SK-N-SH treated with all-trans-retinoic acid at 6 μM for 48 hours (cell line): ENCODE measurements at regions not wholly inside any gene's neighbourhood (a gene's known extent, or its start where the extent isn't known, plus 50 kb on each side); places are given as distances from the start of the nearest gene placed in this dataset.

ENCODE experiments used
- ATAC-seq: fragments of 200-7000 bp; cut with Tn5 transposase; 3 replicates; pipeline ENCODE4 v1.9.1; 2020; ENCODE audit warnings: mild to moderate bottlenecking, moderate library complexity
- ARNTL ChIP-seq: fragments of 450-650 bp; formaldehyde crosslinking; IDR thresholded peaks from 2 replicates; pipeline ENCODE4 v1.5.0; 2020; ENCODE audit warnings: low read depth, mild to moderate bottlenecking, moderate library complexity, borderline replicate concordance
- BACH2 ChIP-seq: fragments of 250-450 bp; sonication (Bioruptor Pico); IDR thresholded peaks from 2 replicates; pipeline ENCODE4 v1.9.0; 2021; ENCODE audit warnings: mild to moderate bottlenecking, borderline replicate concordance
- CSDC2 ChIP-seq: fragments of 250-450 bp; sonication (Bioruptor Pico); IDR thresholded peaks from 2 replicates; pipeline ENCODE4 v1.5.0; 2020; ENCODE audit warnings: mild to moderate bottlenecking, moderate library complexity
- CSRNP3 ChIP-seq: fragments of 250-450 bp; sonication (Bioruptor Pico); IDR thresholded peaks from 2 replicates; pipeline ENCODE4 v1.5.1; 2021; ENCODE audit warnings: mild to moderate bottlenecking, moderate library complexity
- ESRRG ChIP-seq: fragments of 250-450 bp; sonication (Bioruptor Pico); IDR thresholded peaks from 2 replicates; pipeline ENCODE4 v1.6.1; 2021; ENCODE audit warnings: mild to moderate bottlenecking
- GLIS3 ChIP-seq: fragments of 250-450 bp; sonication (Bioruptor Pico); IDR thresholded peaks from 2 replicates; pipeline ENCODE4 v1.5.0; 2020; ENCODE audit warnings: mild to moderate bottlenecking, moderate library complexity
- ISL1 ChIP-seq: fragments of 250-450 bp; sonication (Bioruptor Pico); IDR thresholded peaks from 2 replicates; pipeline ENCODE4 v2.1.2; 2022; ENCODE audit warnings: mild to moderate bottlenecking, moderate library complexity
- OSR1 ChIP-seq: fragments of 250-450 bp; sonication (Bioruptor Pico); IDR thresholded peaks from 2 replicates; pipeline ENCODE4 v1.8.0; 2022; ENCODE audit warnings: moderate library complexity, mild to moderate bottlenecking, inconsistent platforms
- PATZ1 ChIP-seq: fragments of 250-450 bp; sonication (Bioruptor Pico); IDR thresholded peaks from 2 replicates; pipeline ENCODE4 v1.8.0; 2020; ENCODE audit warnings: mild to moderate bottlenecking, moderate library complexity, borderline replicate concordance
- PPARA ChIP-seq: fragments of 250-450 bp; sonication (Bioruptor Pico); IDR thresholded peaks from 2 replicates; pipeline ENCODE4 v1.5.0; 2020; ENCODE audit warnings: mild to moderate bottlenecking, borderline replicate concordance
- RARB ChIP-seq: fragments of 250-450 bp; sonication (Bioruptor Pico); IDR thresholded peaks from 2 replicates; pipeline ENCODE4 v1.8.0; 2021; ENCODE audit warnings: mild to moderate bottlenecking, moderate library complexity
- SNAI2 ChIP-seq: fragments of 250-450 bp; sonication (Bioruptor Pico); IDR thresholded peaks from 2 replicates; pipeline ENCODE4 v1.5.0; 2020; ENCODE audit warnings: mild to moderate bottlenecking, moderate library complexity
- TCF4 ChIP-seq: fragments of 250-450 bp; sonication (Bioruptor Pico); IDR thresholded peaks from 2 replicates; pipeline ENCODE4 v1.8.0; 2021; ENCODE audit warnings: mild to moderate bottlenecking, moderate library complexity, borderline replicate concordance
- ZC3H10 ChIP-seq: fragments of 250-450 bp; sonication (Bioruptor Pico); IDR thresholded peaks from 2 replicates; pipeline ENCODE4 v1.5.1; 2021; ENCODE audit warnings: mild to moderate bottlenecking, moderate library complexity
- ZFP3 ChIP-seq: fragments of 250-450 bp; sonication (Bioruptor Pico); IDR thresholded peaks from 2 replicates; pipeline ENCODE4 v1.5.0; 2020; ENCODE audit warnings: mild to moderate bottlenecking, moderate library complexity
- ZFP30 ChIP-seq: fragments of 450-650 bp; formaldehyde crosslinking; IDR thresholded peaks from 2 replicates; pipeline ENCODE4 v1.5.0; 2022; ENCODE audit warnings: mild to moderate bottlenecking, moderate library complexity
- ZNF565 ChIP-seq: fragments of 450-650 bp; formaldehyde crosslinking; conservative IDR thresholded peaks from 2 replicates; pipeline ENCODE4 v1.5.0; 2020; ENCODE audit warnings: low read depth, mild to moderate bottlenecking, moderate library complexity
- ZNF70 ChIP-seq: fragments of 450-650 bp; formaldehyde crosslinking; IDR thresholded peaks from 2 replicates; pipeline ENCODE4 v1.5.0; 2020; ENCODE audit warnings: mild to moderate bottlenecking, moderate library complexity
- ZNF8 ChIP-seq: fragments of 450-650 bp; formaldehyde crosslinking; IDR thresholded peaks from 2 replicates; pipeline ENCODE4 v1.5.0; 2020; ENCODE audit warnings: mild to moderate bottlenecking, moderate library complexity
- TF ChIP-seq, protein P1 (sequence below): fragments of 250-450 bp; sonication (Bioruptor Pico); IDR thresholded peaks from 2 replicates; pipeline ENCODE4 v1.5.1; 2020; ENCODE audit warnings: low read depth, mild to moderate bottlenecking, moderate library complexity
- TF ChIP-seq, protein P2 (sequence below): fragments of 250-450 bp; sonication (Bioruptor Pico); IDR thresholded peaks from 2 replicates; pipeline ENCODE4 v1.8.0; 2021; ENCODE audit warnings: low read depth, mild to moderate bottlenecking, moderate library complexity, borderline replicate concordance

- TF ChIP-seq RARB (CRISPR knock-in tag) = no peak
- TF ChIP-seq PATZ1 (CRISPR knock-in tag) = no peak
- no peak for TF ChIP-seq ARNTL (CRISPR knock-in tag)
- TF ChIP-seq OSR1 (CRISPR knock-in tag) = no peak
- no peak for TF ChIP-seq ZNF8 (CRISPR knock-in tag)
- TF ChIP-seq ZNF70 (CRISPR knock-in tag) = no peak
- no peak for ATAC-seq
These were observed 89.1 kb upstream of the TOX2 start for GRCh38 chr20:43825581-43825980.

DNA sequence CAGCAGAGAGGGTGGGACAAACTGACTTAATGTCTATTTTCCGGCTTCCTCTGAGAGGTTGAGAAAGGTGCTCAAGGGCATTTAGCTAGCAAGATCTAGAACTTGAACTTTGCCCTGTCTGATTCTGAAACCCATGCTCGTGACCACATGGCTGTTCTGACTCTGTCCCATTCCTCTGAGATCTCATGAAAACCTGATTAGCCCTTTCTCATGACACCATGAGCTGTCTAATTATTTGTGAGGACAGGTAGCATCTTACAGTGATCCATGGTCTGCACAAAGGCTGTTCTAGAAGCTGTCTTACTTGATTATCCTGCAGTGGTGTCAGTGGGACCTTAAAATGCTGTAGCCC, 89.6 kb upstream of the TOX2 start:
- no peak for ATAC-seq
- TF ChIP-seq OSR1 (CRISPR knock-in tag) = no peak
- no peak for TF ChIP-seq ZC3H10 (CRISPR knock-in tag)
- TF ChIP-seq CSRNP3 (CRISPR knock-in tag) = no peak
- TF ChIP-seq TCF4 = no peak
- no peak for TF ChIP-seq PPARA (CRISPR knock-in tag)
- no peak for TF ChIP-seq GLIS3 (CRISPR knock-in tag)
- TF ChIP-seq, protein P1, sequence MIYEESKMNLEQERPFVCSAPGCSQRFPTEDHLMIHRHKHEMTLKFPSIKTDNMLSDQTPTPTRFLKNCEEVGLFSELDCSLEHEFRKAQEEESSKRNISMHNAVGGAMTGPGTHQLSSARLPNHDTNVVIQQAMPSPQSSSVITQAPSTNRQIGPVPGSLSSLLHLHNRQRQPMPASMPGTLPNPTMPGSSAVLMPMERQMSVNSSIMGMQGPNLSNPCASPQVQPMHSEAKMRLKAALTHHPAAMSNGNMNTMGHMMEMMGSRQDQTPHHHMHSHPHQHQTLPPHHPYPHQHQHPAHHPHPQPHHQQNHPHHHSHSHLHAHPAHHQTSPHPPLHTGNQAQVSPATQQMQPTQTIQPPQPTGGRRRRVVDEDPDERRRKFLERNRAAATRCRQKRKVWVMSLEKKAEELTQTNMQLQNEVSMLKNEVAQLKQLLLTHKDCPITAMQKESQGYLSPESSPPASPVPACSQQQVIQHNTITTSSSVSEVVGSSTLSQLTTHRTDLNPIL = no peak
- TF ChIP-seq ISL1 (CRISPR knock-in tag) = no peak
- no peak for TF ChIP-seq ZFP30 (CRISPR knock-in tag)
- TF ChIP-seq ZNF8 (CRISPR knock-in tag) = no peak
- TF ChIP-seq BACH2 (CRISPR knock-in tag) = no peak
- TF ChIP-seq ESRRG = no peak
- TF ChIP-seq PATZ1 (CRISPR knock-in tag) = no peak
- no peak for TF ChIP-seq ZNF565
- TF ChIP-seq CSDC2 = no peak
- no peak for TF ChIP-seq ZNF70 (CRISPR knock-in tag)
- TF ChIP-seq RARB (CRISPR knock-in tag) = no peak
- TF ChIP-seq ARNTL (CRISPR knock-in tag) = no peak

DNA sequence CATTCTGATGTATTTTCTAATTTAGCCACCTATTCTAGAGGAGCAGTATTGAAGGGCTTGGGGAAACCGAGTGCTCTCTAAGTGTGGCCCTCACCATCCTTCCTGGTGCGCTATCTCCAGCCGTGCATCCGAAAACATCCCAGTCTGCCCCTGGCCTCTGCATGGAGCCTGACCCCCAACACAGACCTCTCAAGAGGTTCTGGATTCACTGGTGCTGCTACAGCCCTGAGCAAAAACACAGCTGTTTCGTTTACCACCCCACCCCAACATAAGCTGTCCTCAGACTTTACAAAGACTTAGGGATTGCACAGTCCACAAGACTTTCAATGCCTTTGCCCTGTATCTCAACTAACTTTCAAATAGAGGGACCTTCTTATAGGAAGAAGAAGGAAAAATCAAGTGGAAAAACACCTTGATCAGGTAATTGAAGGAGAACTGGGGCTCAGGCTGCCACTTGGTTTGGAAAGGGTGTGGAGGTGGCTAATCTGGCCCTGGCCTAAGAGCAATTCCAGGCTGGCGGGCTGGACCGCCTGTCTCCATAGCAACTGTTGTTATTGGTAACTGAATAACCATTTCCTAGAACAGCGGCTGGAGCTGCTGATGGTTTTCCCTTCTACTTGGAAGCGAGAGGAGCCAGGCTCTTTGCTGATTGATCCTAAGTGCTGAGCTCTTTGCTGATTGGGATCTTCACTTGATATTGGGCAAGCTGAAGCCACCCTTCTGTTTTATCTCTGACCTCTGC, 90.2 kb upstream of the TOX2 start:
- ATAC-seq = peak; percentile 75
- TF ChIP-seq ZFP30 (CRISPR knock-in tag) (no peak), OSR1 (CRISPR knock-in tag) (no peak), BACH2 (CRISPR knock-in tag) (no peak), ZNF565 (no peak), SNAI2 (CRISPR knock-in tag) (no peak), RARB (CRISPR knock-in tag) (no peak)
- TF ChIP-seq, protein P2, sequence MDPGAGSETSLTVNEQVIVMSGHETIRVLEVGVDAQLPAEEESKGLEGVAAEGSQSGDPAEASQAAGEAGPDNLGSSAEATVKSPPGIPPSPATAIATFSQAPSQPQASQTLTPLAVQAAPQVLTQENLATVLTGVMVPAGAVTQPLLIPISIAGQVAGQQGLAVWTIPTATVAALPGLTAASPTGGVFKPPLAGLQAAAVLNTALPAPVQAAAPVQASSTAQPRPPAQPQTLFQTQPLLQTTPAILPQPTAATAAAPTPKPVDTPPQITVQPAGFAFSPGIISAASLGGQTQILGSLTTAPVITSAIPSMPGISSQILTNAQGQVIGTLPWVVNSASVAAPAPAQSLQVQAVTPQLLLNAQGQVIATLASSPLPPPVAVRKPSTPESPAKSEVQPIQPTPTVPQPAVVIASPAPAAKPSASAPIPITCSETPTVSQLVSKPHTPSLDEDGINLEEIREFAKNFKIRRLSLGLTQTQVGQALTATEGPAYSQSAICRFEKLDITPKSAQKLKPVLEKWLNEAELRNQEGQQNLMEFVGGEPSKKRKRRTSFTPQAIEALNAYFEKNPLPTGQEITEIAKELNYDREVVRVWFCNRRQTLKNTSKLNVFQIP = no peak

DNA sequence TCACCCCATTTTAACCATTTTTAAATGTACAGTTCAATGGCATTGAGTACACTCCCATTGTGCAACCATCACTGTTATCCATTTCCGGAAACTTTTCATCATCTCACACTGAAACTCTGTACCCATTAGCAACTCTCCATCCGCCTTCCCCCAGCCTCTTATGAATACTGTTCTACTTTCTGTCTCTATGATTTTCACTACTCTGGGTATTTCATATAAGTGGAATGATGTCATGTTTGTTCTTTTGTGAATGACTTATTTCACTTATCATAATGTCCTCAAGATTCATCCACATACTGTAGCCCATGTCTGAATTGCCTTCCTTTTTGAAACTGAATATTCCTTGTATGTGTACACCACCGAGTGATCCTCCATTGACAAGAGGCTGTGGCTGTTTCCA, 92.9 kb upstream of the TOX2 start:
- no peak for ATAC-seq
- TF ChIP-seq TCF4 = no peak
- no peak for TF ChIP-seq PATZ1 (CRISPR knock-in tag)
- TF ChIP-seq PPARA (CRISPR knock-in tag) = no peak
- TF ChIP-seq ZFP3 (CRISPR knock-in tag) = no peak
- TF ChIP-seq RARB (CRISPR knock-in tag) = no peak
- no peak for TF ChIP-seq ZNF565
- TF ChIP-seq ARNTL (CRISPR knock-in tag) = no peak
- TF ChIP-seq, protein P2 = no peak
- no peak for TF ChIP-seq ZNF8 (CRISPR knock-in tag)
- no peak for TF ChIP-seq ESRRG
- TF ChIP-seq ZFP30 (CRISPR knock-in tag) = no peak
- TF ChIP-seq ZNF70 (CRISPR knock-in tag) = no peak
- no peak for TF ChIP-seq CSDC2
